ENCODE measurements at regions not wholly inside any gene's neighbourhood (a gene's known extent, or its start where the extent isn't known, plus 50 kb on each side); places are given as distances from the start of the nearest gene placed in this dataset.

DNA sequence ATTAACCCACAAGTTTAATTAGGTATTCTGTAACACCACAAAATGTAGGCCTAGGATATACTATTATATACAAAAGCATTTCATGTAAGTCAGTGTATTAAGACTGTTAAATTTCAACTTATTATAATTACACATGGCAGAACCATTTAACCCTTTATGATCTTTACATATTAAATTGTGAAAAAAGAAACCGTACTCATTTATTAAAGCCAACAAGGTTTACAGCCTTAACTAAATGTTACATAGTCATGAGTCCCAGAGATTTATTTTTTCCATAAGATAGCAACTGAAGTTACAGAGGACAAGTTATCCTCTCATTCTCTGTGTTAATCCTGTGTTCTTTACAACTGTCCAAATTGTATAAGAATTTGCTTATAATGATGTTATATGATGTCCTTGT is 615.8 kb upstream of the AGTR1 start:
- DNase-seq (ENCODE audit: low read depth in 2 of 2), result no peak

DNA sequence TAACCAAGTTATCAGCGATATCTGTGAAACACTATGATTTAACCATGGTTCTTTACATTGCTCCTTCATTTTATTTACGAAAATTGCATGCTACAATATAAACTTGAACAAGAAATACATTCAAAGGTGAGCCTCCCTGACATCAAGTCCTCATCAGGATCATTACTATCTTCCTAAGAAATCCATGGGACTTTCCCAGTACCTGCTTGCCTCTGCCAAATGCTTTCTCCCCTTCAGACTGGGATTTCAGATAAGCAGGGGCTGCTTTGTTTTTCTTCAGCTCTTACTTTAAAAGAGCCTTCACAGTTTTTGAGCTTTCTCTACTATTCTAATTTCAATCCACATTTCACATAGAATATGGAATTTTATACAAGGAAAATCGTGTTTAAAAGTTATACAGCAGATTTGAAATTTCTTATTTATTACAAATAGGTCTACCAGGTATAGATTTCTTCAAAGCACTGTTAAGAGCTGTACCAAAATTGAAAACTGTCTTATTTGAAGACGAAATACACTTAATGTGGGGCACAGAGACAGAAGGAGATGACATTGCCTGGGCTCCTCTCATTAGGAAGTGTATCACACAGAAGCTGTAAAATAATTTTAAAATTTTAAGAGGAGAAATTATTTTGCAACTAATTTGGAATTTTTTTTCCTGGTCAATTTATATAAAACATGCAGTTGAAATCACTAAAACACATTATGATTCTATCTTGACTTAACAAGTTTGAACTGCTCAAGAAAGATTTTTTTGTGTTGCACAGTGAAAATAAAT is 615.0 kb upstream of the AGTR1 start:
- DNase-seq (ENCODE audit: low read depth in 2 of 2), result no peak

DNA sequence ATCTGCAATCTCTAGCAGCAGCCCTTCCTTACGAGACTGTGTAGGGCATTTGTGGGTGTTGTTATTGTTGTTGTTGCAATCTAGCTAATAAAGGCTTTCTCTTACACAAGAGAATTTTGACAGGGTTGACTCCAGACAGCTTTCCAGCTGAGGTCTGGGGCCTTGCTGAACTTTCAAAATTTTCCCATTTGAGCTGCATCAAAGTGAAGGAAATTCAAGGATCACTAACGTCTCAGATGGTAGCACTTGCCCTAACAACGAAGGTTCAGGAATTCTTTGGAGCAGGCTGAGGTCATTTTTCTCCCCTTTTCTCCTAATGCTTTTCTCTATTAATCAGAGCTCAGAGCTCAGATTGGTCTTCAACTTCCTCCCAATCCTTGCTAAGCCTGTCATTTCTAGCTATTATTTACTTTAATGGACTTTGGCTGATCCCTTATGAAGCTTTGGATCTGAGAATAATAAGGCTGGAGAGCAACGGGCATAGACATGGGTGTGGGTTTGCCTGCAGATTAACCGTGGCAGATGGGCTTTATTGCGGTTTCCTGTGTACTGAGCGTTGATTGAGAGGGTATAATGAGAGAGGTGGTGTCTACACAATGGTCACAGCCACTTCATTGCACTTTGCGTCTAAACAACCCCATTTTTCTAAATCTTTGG is 614.0 kb upstream of the AGTR1 start:
- DNase-seq (ENCODE audit: low read depth in 2 of 2), result no peak

DNA sequence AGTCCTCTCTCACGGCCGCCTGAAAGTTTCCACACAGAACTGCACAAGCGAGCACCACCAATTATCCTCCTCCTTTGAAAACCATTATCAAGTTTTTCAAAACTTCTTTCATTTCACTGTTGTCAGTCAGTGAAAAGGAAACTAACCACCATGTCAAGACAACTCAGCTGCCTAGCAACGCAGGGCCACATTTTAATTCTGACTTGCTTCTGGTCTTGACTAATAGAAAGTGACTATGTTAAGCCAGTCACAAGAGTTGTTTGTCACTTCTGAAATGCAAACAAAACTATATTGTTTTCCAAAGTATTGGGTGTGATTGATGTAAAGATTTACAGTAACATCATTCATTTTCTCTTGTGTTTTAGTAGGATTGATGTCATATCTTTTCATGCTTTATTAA is 612.8 kb upstream of the AGTR1 start:
- no peak for DNase-seq (ENCODE audit: low read depth in 2 of 2)

DNA sequence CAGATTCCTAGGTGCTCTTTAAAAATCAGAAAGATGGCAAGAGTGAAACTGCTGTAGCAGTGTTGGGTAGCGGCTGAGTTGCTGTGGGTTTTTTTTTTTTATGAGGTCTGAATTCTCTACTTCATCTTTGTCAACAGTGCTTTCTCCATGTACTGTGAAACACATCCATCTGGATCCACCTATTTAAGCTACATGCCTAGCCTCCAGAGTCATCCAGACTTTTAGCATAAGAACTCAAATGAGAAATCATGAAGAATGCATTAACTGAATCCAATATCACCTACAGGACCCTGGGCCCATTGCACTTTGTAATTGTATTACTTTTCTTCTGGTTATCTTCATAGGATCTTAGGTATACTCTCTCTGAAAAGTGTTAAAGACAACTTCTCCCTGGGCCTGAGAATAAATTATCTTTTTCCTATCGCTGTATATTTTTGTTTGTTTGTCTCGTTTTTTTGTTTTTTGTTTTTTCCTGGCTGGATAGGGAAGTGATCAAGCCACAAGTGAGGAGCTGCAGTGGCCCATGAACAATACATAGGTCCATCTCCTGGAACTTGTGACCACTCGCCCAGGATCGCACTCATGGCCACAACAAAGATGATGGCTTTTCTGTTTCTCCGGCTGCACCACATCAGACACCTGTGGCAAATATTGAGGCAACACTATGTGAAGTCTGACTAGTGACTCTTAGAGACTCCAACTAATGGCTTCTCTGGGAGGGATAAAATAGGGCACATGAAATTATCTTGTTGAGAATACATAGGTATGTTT is 609.9 kb upstream of the AGTR1 start:
- DNase-seq (ENCODE audit: low read depth in 2 of 2), result no peak

DNA sequence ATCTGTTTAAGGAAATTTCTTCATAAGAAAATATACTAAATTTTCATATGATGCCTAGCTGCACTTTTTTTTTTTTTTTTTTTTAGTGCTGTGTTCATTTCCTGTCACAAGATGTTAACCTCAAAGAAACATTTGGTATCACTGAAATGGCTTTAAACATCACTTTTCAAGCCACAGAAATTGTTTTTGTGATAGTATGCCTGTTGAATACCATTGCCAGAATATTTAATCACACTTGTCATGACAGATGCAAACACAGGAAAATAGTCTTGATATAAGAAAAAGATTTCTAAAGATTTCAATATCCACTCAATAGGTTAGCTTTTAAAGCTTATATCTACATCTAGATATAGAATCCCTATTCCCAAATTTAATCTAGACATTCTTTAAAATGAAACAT is 608.5 kb upstream of the AGTR1 start:
- no peak for DNase-seq (ENCODE audit: low read depth in 2 of 2)

DNA sequence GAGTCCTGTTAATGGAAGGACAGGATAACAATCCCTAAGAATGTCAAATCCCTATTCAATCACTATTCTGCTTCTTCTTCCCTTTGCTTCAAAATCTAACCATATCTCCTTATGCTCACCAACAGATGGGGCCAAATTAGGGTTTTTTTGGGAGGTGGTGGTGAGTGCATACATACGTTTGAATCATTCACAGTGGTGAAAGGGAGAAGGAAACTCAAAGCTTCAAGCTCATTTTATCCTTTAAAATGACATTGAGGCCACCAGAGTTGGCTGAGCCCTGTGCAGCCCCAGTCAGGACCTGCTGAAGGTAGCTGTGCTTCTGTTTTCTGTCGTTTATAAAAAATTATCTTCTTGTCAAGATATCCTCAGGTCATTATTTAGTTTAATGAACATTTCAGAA is 607.5 kb upstream of the AGTR1 start:
- no peak for DNase-seq (ENCODE audit: low read depth in 2 of 2)

DNA sequence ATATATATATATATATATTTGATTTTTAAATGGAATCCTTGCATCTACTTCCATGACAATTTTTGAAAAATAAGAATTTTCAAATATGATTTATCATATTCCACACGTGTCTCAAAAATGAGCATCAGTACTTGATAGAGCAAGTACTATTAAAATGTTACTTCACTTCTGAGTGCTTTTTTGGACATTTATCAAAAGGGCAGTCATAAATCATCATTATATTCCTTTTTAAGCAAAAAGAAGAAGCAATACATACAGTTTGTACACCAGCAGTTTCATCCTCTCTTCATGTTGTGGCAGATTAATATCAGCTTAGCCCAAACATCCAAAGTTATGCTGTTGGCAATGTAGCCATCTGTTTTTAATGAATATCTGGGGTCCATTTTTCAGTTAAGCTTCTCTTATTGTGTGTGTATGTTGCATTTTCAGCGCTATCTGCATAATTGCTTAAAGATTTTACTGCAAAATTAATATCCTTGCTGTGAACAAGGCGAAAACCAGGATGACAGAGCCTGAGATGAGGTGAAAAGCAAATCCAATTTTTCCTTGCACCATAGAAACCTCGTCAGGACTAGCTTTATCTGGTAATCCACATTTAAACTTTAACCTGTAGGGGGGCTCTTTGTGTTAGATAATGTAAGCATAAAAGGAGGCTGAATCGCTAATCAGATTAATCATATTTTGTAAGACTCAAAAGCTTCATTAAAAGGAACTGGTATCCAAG is 604.9 kb upstream of the AGTR1 start:
- DNase-seq (ENCODE audit: low read depth in 2 of 2), result peak; percentile 25 to 33

DNA sequence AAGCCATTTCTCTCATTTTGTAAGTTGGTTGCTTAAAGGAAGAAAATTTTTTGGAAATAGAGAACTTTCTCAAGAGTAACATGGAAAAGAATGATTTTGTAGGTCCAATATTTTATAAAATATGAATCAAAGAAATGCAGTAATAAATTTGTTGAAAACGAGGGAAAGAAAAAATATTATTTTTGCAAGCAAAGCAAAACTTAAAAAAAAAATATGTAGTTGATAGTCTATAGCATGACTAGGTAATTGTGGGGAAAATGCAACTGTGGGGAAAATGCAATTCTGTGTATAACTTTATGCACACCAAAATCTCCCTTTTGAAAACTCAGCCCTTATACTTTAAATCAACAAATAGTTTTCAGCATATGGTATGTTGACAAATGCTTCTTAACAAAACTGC is 604.0 kb upstream of the AGTR1 start:
- no peak for DNase-seq (ENCODE audit: low read depth in 2 of 2)

DNA sequence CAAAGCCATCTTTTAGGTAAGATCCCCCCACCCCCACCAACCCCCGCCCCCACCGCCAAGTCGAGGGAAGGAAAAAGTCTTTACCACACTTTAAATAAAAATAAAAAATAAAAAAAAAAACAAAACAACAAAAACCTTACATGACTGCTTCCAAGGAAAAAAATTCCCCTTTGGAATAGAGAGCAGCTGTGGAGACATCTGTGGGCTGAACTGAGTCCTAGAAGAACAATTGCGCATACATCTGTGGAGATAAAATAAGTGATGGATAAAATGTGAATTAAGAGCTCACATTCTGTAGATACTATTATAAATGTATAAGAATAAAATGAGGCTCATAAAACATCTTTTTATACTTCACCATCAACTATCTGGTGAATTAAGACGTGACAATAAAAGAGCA is 601.7 kb upstream of the AGTR1 start:
- no peak for DNase-seq (ENCODE audit: low read depth in 2 of 2)

DNA sequence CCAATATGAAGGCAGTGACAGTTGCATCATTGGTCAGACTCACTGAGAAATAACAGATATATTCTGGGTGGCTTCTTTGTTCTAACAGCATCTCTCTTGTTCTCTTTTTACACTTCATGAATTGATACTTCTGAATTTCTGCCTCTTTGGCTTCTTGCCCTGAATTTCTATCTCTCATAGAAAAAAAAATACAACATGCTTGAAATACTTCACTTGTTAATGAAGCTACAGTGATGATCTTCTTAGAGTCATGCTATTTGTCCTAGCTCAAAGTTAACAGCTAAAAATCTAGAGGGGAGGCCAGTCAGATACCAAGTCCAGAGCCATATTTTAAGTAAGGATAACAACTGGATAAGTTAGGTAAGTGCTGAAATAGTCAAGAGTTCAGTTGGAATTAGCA is 597.2 kb upstream of the AGTR1 start:
- DNase-seq (ENCODE audit: low read depth in 2 of 2), result no peak

DNA sequence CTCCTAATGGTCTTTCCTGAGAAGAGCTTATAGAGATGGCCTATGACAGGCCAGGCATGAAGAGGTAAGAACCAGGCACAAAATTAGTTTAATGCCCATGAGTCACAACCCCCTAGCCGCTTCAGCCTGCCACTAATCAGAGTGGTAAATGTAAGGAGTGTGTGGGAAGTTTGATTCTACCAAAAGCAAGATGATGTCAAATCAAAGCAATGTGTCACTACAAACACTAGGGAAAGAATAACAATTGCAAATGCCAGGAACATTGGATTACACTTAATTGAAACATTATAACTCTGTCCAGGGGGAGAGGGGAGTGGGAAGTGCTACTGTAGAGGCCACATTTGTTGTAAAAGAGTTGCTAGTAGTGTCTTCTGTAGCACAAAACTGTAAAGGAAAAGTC is 596.6 kb upstream of the AGTR1 start:
- peak; percentile 41 to 46 for DNase-seq (ENCODE audit: low read depth in 2 of 2)

DNA sequence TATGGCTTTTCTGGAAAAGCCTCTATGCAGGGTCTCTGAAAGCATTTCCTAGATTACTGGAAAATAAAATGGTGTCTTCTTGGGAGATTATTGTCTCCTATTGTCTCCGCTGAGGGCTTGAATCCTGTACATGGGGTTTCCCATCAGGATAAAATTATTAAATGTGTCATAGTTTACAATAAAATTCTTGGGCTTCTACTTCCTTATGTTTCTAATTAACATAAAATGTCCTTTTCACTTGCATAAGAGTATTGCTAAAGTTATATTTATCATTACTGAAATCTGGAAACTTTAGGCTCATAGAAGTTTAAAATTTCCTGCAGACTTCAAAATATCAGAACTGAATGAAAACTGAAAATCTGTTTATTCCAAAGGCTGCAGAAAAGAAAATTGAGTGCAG is 595.5 kb upstream of the AGTR1 start:
- peak; percentile 40 to 50 for DNase-seq (ENCODE audit: low read depth in 2 of 2)

DNA sequence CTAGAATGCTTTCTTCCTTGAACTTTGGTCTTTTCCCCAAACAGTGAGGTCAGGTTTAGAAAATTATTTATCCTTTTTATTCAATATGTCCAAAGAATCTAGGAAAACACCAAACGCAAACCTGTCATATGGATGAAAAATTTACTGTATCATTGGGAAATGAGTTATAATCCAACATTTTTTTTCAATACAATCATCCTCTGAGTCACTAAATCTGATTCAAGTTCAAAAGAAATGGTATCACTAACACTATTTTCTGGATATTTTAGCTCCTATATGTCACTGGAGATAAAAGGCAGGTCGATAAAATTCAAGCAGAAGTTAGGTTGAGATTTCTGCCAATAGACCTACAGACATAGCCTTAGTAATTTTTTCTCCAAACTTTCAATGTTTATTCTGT is 591.6 kb upstream of the AGTR1 start:
- no peak for DNase-seq (ENCODE audit: low read depth in 2 of 2)

DNA sequence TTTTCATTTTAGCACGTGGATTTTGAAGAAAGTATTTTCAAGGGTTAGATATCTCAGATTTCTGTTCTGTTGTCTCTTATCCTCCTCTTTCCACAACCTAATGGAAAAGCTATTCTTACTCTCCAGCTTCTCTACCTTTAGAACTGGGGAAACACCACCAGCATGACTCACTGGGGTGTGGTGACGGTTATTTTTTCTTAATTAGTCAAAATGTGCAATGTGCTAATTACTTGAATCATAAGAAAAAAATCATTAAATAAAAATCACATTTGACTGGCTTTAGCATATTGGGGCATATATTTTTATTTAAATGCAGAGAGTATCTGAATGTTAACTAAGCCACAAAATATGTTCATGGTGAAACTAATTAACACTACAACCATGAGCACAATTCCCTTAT is 570.7 kb upstream of the AGTR1 start:
- no peak for DNase-seq (ENCODE audit: low read depth in 2 of 2)

DNA sequence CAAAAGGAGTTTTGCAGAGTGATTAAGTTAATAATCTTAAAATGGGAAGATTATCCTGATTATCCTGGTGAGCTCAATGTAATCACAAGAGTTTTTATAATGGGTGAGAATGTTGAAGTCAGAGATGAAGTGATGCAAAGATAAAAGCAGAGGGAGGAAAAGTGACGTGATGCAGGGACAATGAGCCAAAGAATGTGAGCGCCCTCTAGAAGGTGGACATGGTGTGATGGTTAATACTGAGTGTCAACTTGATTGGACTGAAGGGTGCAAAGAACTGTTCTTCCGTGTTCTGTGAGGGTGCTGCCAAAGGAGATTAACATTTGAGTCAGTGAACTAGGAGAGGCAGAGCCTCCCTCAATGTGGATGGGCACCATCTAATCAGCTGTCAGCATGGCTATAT is 569.6 kb upstream of the AGTR1 start:
- DNase-seq (ENCODE audit: low read depth in 2 of 2), result no peak

DNA sequence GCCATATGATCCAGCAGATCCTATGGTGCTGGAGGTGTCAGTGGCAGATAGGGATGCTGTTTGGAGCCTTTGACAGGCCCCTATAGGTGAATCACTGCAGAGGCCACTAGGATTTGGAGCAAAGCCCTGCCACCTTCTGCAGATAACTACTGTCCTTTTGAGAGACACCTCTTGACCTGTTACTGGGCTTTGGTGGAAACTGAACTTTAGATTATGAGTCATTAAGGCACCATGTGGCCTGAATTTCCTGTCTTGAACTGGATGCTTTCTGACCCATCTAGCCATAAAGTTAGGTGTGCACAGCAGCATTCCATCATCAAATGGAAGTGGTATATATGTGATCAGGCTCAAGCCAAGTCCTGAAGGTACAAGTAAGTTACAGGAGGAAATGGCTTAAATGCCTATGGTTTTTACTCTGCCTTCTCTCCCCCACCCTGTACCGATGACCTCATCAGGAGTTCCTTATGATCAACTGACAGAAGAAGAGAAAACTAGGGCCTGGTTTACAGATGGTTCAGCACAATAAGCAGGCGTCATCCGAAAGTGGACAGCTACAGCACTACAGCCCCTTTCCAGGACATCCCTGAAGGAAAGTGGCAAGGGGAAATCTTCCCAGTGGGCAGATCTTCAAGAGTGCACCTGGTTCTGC is 565.6 kb upstream of the AGTR1 start:
- no peak for DNase-seq (ENCODE audit: low read depth in 2 of 2)

DNA sequence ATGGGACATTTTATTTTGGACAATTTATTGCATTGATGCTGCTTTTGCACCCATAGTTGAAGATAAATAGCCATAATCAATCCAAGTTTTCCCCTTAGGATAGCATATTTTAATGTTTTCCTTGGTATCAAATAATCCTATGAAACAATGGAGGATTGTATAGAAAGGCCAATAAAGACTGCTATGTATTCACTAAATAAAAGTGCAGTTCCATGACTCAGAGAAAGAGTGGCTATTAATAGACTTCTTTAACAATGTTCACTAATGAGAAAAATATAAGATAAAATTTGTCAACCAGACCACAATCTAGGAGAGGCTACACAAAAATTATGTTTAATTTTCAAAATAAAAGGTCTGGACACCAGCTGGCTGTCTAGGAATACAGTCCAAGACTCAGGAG is 560.9 kb upstream of the AGTR1 start:
- DNase-seq (ENCODE audit: low read depth in 2 of 2), result no peak

DNA sequence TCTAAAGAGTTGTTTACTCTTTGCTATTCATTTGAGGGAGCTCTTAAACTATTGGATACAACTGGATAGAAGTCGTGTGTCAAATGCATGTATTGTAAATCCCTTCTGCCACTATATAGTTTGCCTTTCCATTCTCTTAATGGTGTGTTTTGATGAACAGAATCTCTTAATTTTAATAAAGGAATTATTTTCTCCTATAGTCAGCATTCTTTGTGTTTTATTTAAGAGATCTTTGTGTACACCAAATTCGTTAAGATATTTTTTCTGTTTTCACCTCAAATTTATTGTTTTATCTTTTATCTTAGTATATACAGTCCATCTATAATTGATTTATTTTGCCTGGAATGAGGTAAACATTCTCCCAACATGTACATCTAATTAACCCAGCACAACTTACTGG is 551.5 kb upstream of the AGTR1 start:
- no peak for DNase-seq (ENCODE audit: low read depth in 2 of 2)

DNA sequence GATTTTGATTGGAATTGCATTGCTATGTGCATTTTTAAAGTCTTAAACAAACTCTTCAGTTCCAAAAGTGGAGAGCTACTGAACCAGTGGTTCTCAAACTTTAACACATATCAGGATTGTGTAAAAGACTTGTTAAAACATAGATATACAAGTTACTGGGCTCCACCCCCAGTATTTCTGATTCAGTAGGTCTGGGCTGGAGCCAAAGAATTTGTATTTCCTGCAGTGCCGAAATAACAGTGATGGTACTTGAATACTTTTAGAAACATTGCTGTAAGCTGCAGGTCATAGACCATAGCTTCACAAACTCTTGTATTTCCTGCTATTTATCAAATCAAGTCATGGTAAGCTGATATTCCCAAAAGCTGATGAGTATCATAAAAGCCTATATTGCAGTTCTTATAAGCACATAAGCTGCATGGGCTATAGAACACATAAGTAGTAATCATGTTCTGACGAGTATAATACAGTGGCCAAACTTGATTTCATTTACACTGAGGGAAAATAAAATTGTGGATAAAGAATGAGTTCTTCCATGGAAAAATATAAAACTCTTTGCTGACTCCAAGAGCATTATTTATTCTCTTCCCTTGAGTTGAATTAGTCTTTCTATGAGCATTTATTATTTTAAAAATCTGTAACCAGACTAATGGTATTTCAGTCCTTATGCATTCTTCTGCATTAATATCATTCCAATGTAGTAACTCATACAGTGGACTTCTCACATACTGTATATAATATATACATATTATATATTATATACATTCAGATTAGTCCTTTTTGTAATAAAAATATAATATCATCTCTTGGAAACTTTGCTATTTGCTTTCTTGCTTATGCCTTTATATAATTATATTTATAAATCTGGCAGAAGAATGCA is 550.5 kb upstream of the AGTR1 start:
- peak; percentile 76 to 79 for DNase-seq (ENCODE audit: low read depth in 2 of 2)

DNA sequence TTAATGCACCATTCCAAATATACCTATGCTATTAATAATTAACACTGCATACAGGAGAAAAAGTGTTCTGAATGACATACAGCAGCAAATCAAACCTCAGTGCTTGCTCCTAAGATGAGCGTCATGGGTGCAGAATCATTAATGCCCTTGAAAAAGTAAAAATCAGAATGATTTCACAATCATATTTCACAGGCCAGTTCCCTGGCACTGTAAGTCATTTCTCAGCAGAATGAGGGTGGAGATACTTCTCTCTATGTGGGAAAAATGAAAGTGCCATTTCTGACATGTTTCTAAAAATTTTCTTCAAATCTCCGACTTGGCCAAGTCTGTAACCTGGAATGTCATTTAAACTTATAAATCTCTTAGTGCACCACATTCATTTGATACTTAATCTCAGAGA is 549.8 kb upstream of the AGTR1 start:
- no peak for DNase-seq (ENCODE audit: low read depth in 2 of 2)

Measured in fibroblast of skin of left biceps (primary cell).